ENCODE measurements at regions not wholly inside any gene's neighbourhood (a gene's known extent, or its start where the extent isn't known, plus 50 kb on each side); places are given as distances from the start of the nearest gene placed in this dataset.

- CTCF ChIA-PET, result no interaction called here
- Histone ChIP-seq H3K9me3 (replicated peaks; ENCODE audit: control insufficient read depth, insufficient read depth, low read length) (peaks cover 6% of the 10 kb centered on the region), H3K27me3 (ENCODE audit: control insufficient read depth in 2 of 2, insufficient read depth in 2 of 2, low read length in 2 of 2) (no peaks in the 10 kb centered on the region), H3K9me1 (replicated peaks; ENCODE audit: control insufficient read depth, extremely low read depth, insufficient read depth, low read length) (no peaks in the 10 kb centered on the region), H3K4me3 (replicated peaks in 1 of 3; ENCODE audit: insufficient read depth in 1 of 3, low read depth in 1 of 3, low read length in 3 of 3) (no peak overlapping the region), H3K4me1 (ENCODE audit: control insufficient read depth, extremely low read depth, insufficient read depth, low read length) (no peaks in the 10 kb centered on the region), H4K20me1 (replicated peaks; ENCODE audit: control insufficient read depth, extremely low read depth, insufficient read depth, low read length) (no peaks in the 10 kb centered on the region), H2AFZ (ENCODE audit: low read depth, low read length) (no peak overlapping the region), H3K27ac (ENCODE audit: insufficient read depth, low read depth, low read length) (no peak overlapping the region), H3K36me3 (ENCODE audit: control insufficient read depth in 2 of 2, extremely low read depth in 1 of 2, insufficient read depth in 2 of 2, low read length in 2 of 2) (no peaks in the 10 kb centered on the region), H3K4me2 (ENCODE audit: insufficient read depth, low read length) (no peak overlapping the region), H3K9ac (replicated peaks; ENCODE audit: extremely low read depth, insufficient read depth, low read length) (no peak overlapping the region), H3K79me2 (ENCODE audit: control insufficient read depth, insufficient read depth, low read length) (no peaks in the 10 kb centered on the region)
- no TSS peak for BruUV-seq (replicated peaks)
- POLR2A ChIA-PET, result no interaction called here
- TF ChIP-seq GATA2 (IDR thresholded peaks at IDR 0.05; ENCODE audit: insufficient read depth, insufficient read length, low read depth, low read length), result no peak
- TF ChIP-seq POLR2A (IDR thresholded peaks at IDR 0.05; ENCODE audit: low read depth, low read length), result no peak
- no peak for TF ChIP-seq JUN (IDR thresholded peaks at IDR 0.05; ENCODE audit: borderline replicate concordance, insufficient read depth, insufficient read length, low read depth)
- no peak for TF ChIP-seq EZH2 (IDR thresholded peaks at IDR 0.05; ENCODE audit: borderline replicate concordance, low read depth, low read length, severe bottlenecking)
- dilution Hi-C loops (cut with MboI; ENCODE audit: extremely low pct_ligation_motif_present, low sequenced_read_pairs), result no loop called here
- DNase-seq (ENCODE audit: low read depth, low spot score), result no peak
- intact Hi-C loops (cut with micrococcal nuclease), result no loop called here
- no peak for FAIRE-seq
Measured at GRCh38 chr12:126518596-126519200, 1453.5 kb downstream of the AACS start.

DNA sequence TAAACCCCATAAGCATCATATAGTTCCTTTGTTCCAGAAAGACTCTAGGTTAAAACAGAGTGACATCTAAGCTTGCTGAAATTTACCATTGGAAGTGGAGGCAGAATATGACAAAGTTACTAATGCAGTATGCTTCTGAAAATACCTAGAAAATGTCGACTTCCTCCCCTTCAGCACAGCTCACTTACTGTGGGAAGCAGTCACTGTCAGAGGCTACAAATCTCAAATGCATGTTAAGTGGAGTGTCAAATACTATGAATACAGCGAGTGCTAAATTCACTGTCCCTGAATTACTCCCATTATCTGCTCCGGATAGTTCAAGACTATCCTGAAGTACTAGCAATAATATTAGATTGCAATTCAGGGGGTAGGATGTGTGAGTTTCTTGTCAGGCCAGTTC, 1454.6 kb downstream of the AACS start:
- no peaks in the 10 kb centered on the region for H3K9me1 ChIP-seq (replicated peaks; ENCODE audit: control insufficient read depth, extremely low read depth, insufficient read depth, low read length)
- no peaks in the 10 kb centered on the region for H3K79me2 ChIP-seq (ENCODE audit: control insufficient read depth, insufficient read depth, low read length)
- no peaks in the 10 kb centered on the region for H3K27me3 ChIP-seq (ENCODE audit: control insufficient read depth in 2 of 2, insufficient read depth in 2 of 2, low read length in 2 of 2)
- no peak overlapping the region for H3K4me2 ChIP-seq (ENCODE audit: insufficient read depth, low read length)
- H3K36me3 ChIP-seq (ENCODE audit: control insufficient read depth in 2 of 2, extremely low read depth in 1 of 2, insufficient read depth in 2 of 2, low read length in 2 of 2), result no peaks in the 10 kb centered on the region
- no peak overlapping the region for H3K27ac ChIP-seq (ENCODE audit: insufficient read depth, low read depth, low read length)
- TF ChIP-seq JUN (IDR thresholded peaks at IDR 0.05; ENCODE audit: borderline replicate concordance, insufficient read depth, insufficient read length, low read depth) (no peak), GATA2 (IDR thresholded peaks at IDR 0.05; ENCODE audit: insufficient read depth, insufficient read length, low read depth, low read length) (no peak), POLR2AphosphoS5 (IDR thresholded peaks at IDR 0.05; ENCODE audit: insufficient read depth, low read depth, low read length) (no peak), FOS (IDR thresholded peaks at IDR 0.05; ENCODE audit: borderline replicate concordance, insufficient read depth, low read length) (no peak), POLR2A (IDR thresholded peaks at IDR 0.05; ENCODE audit: low read depth, low read length) (no peak), EZH2 (IDR thresholded peaks at IDR 0.05; ENCODE audit: borderline replicate concordance, low read depth, low read length, severe bottlenecking) (no peak), CTCF (IDR thresholded peaks at IDR 0.05; ENCODE audit: extremely low read depth in 1 of 2, insufficient read depth in 1 of 2, low read depth in 1 of 2, low read length in 2 of 2) (no peak), MYC (IDR thresholded peaks at IDR 0.05; ENCODE audit: low read depth, low read length) (no peak)
- TF ChIP-seq, protein P1, sequence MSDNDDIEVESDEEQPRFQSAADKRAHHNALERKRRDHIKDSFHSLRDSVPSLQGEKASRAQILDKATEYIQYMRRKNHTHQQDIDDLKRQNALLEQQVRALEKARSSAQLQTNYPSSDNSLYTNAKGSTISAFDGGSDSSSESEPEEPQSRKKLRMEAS (IDR thresholded peaks at IDR 0.05; ENCODE audit: insufficient read depth, insufficient read length), result no peak
- peaks cover 6% of the 10 kb centered on the region for H3K9me3 ChIP-seq (replicated peaks; ENCODE audit: control insufficient read depth, insufficient read depth, low read length)
- CTCF ChIA-PET, result no interaction called here
- POLR2A ChIA-PET, result no interaction called here
- FAIRE-seq (no peak), DNase-seq (ENCODE audit: low read depth, low spot score) (no peak)
- BruUV-seq (replicated peaks), result no TSS peak
- H2AFZ ChIP-seq (ENCODE audit: low read depth, low read length), result no peak overlapping the region
- intact Hi-C loops (cut with micrococcal nuclease) (no loop called here), dilution Hi-C loops (cut with MboI; ENCODE audit: extremely low pct_ligation_motif_present, low sequenced_read_pairs) (no loop called here)
- no peak overlapping the region for H3K4me3 ChIP-seq (replicated peaks in 1 of 3; ENCODE audit: insufficient read depth in 1 of 3, low read depth in 1 of 3, low read length in 3 of 3)
- H3K4me1 ChIP-seq (ENCODE audit: control insufficient read depth, extremely low read depth, insufficient read depth, low read length), result no peaks in the 10 kb centered on the region
- no peak overlapping the region for H3K9ac ChIP-seq (replicated peaks; ENCODE audit: extremely low read depth, insufficient read depth, low read length)
- no peaks in the 10 kb centered on the region for H4K20me1 ChIP-seq (replicated peaks; ENCODE audit: control insufficient read depth, extremely low read depth, insufficient read depth, low read length)

All from endothelial cell of umbilical vein (primary cell).